ENCODE measurements at regions not wholly inside any gene's neighbourhood (a gene's known extent, or its start where the extent isn't known, plus 50 kb on each side); places are given as distances from the start of the nearest gene placed in this dataset.

DNA sequence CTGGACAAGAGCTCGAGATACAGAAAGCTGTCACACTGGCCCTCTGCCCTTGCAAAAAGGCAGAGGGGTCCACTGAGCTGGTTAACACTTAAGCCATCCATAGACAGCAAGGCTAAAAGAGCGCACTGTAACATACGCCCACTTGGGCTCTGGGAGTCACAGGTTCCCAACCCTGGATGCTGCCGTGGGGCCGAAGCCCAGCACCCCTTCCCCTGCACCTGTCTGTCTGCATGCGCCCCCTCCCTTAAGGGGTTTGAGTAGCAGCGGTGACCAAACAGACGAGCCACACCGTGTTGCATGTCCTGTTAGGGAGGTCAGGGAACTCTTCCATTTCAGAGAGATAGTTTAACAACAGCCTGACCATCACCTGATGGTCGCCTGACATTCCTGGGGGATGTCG is 138.4 kb upstream of the GALNTL6 start:
- TF ChIP-seq, protein P1, sequence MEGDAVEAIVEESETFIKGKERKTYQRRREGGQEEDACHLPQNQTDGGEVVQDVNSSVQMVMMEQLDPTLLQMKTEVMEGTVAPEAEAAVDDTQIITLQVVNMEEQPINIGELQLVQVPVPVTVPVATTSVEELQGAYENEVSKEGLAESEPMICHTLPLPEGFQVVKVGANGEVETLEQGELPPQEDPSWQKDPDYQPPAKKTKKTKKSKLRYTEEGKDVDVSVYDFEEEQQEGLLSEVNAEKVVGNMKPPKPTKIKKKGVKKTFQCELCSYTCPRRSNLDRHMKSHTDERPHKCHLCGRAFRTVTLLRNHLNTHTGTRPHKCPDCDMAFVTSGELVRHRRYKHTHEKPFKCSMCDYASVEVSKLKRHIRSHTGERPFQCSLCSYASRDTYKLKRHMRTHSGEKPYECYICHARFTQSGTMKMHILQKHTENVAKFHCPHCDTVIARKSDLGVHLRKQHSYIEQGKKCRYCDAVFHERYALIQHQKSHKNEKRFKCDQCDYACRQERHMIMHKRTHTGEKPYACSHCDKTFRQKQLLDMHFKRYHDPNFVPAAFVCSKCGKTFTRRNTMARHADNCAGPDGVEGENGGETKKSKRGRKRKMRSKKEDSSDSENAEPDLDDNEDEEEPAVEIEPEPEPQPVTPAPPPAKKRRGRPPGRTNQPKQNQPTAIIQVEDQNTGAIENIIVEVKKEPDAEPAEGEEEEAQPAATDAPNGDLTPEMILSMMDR (IDR thresholded peaks at IDR 0.05; ENCODE audit: insufficient read depth, low read depth, low read length), result no peak
- no peak for TF ChIP-seq EZH2 (IDR thresholded peaks at IDR 0.05; ENCODE audit: insufficient read depth, low read length)

Measured in astrocyte (in vitro differentiated cells and primary cell).